DOHH2 (cell line): ENCODE measurements at regions not wholly inside any gene's neighbourhood (a gene's known extent, or its start where the extent isn't known, plus 50 kb on each side); places are given as distances from the start of the nearest gene placed in this dataset.

Experiments
- EZH2phosphoT487 ChIP-seq: fragments of 200-600 bp; sonication (generic); IDR thresholded peaks from 2 replicates; pipeline ENCODE4 v1.6.1; 2017; ENCODE audit warnings: borderline replicate concordance, mild to moderate bottlenecking, antibody characterized with exemption, low read length, moderate library complexity, mixed read lengths
- TF ChIP-seq, protein P1 (sequence below): fragments of 200-600 bp; sonication (generic); IDR thresholded peaks from one replicate; pipeline ENCODE4 v1.5.1; 2014; ENCODE audit warnings: antibody characterized with exemption, mild to moderate bottlenecking, low read depth, low read length; ENCODE audit not compliant: poor library complexity, severe bottlenecking

DNA sequence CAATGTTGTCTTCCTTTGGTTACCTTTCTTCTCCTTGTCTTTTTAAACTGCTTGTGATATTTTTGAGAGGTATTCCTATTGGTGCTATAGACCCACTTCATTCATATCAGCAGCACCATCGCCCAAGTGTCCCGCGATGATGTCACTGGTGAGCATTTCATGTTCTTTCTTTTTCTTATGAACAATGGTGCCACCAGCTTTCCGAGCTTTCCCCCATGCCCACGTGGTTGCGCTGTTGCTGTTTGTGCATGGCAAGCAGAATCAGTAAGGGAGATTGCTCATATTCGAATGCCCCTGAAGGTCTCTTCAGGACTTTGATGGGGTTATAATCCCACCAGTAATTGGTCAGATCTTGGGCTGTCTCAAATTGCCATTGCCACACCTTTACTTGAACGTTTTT lies 221.6 kb upstream of the USP9Y start:
- TF ChIP-seq, protein P1, sequence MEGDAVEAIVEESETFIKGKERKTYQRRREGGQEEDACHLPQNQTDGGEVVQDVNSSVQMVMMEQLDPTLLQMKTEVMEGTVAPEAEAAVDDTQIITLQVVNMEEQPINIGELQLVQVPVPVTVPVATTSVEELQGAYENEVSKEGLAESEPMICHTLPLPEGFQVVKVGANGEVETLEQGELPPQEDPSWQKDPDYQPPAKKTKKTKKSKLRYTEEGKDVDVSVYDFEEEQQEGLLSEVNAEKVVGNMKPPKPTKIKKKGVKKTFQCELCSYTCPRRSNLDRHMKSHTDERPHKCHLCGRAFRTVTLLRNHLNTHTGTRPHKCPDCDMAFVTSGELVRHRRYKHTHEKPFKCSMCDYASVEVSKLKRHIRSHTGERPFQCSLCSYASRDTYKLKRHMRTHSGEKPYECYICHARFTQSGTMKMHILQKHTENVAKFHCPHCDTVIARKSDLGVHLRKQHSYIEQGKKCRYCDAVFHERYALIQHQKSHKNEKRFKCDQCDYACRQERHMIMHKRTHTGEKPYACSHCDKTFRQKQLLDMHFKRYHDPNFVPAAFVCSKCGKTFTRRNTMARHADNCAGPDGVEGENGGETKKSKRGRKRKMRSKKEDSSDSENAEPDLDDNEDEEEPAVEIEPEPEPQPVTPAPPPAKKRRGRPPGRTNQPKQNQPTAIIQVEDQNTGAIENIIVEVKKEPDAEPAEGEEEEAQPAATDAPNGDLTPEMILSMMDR: peak; percentile 14
- no peak for TF ChIP-seq EZH2phosphoT487
